Hepatocyte (in vitro differentiated cells): ENCODE measurements at regions not wholly inside any gene's neighbourhood (a gene's known extent, or its start where the extent isn't known, plus 50 kb on each side); places are given as distances from the start of the nearest gene placed in this dataset.

Experiments
- CTCF ChIP-seq: fragments of 200-600 bp; sonication (generic); IDR thresholded peaks from 2 replicates; pipeline ENCODE4 v1.5.1; 2016; ENCODE audit warnings: antibody characterized with exemption, mild to moderate bottlenecking; ENCODE audit not compliant: poor library complexity
- EZH2phosphoT487 ChIP-seq: fragments of 200-600 bp; sonication (generic); IDR thresholded peaks from one replicate; pipeline ENCODE4 v1.6.1; 2018; ENCODE audit warnings: antibody characterized with exemption, mild to moderate bottlenecking, low read depth, moderate library complexity; ENCODE audit not compliant: unreplicated experiment, severe bottlenecking

DNA sequence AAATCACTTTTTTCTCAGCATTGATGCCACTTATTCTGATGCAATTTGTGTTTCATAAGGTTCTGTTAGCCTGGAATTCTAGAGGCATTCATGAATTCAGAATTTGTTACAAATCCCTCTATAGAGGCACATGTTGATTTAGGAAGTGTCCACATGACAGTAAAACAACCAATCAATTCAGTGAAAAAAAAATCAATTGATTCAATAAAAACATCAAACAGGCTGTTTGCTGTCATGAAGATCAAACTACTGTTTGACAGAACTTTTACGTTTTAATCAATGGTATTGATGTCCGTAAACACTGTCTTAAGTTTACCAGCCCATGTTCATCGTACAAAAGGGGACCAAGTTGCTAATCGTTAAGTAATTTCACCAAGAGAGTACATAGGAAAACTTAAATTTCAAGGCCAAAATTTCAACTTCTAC is 261.5 kb downstream of the FIGN start:
- TF ChIP-seq CTCF (no peak), EZH2phosphoT487 (no peak)
